NCI-H774 (cell line): ENCODE measurements at regions not wholly inside any gene's neighbourhood (a gene's known extent, or its start where the extent isn't known, plus 50 kb on each side); places are given as distances from the start of the nearest gene placed in this dataset.

Experiments used
- DNase-seq: peaks from one replicate; lab custom pipeline; 2025; lab: John Stamatoyannopoulos, UW

DNA sequence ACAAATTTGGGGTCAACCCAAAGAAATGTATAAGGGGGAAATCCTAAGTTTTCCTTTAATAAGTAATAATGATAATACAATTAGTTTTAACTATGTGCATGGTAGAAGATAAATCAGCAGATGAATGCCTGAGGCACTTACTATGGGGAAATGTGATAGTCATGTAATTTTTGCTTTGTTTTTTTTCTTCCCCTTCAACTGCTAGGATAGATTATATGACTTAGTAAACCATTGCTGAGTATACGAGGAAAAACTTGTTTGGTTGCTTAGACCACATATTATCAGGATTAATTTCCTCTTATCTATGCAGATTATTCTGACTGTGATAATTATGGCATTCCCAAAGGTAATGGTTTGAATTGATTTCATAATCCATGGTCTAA, 181.1 kb downstream of the TGFB2 start:
- DNase-seq: no peak

DNA sequence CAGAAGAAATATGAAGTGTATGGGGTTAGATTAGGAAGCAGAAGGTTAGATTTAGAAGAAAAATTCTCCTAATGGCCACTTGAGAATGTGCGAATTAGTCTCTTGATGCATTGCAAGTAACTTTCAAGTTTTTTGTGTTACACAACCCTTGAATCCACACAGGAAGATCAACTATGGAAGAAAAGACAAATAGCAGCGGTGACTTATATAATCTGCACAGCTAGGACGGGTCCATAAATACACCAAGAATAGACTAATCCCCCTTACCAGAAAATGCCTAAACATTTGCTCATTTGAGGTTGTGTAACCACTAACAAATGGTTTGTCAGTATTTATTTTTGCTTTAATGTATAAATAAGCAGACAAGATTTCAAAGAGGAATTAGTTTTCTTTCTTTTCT, 182.6 kb downstream of the TGFB2 start:
- DNase-seq: no peak

DNA sequence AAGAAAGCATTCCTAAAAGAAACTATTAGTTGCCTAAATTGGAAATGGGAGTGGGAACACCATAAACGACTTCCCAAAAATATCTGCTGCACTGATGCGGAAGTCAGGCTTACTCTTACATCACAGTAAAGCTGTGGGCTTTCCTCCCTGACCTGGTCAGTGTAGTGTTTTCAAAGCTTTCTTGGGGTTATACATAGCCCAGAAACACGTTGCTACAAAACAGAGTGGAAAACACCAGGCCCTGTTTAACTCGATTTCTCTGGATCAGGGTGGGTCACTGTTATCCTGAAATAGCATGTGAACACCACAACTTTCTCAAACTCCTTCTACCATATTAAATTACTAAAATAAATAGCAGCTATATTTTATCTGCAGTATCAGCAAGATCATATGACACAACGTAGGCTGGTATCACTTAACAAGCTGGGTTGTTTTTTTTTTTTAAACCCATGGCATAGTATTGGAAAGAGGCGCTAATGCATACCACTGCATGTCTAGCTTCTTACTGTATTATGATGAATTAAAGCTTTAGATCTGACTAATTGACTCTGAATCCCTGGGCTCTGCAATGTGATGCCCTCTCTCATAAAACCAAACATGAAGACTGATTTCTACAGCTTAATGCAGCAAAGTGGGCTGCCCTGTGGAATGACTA, 184.6 kb downstream of the TGFB2 start:
- no peak for DNase-seq

DNA sequence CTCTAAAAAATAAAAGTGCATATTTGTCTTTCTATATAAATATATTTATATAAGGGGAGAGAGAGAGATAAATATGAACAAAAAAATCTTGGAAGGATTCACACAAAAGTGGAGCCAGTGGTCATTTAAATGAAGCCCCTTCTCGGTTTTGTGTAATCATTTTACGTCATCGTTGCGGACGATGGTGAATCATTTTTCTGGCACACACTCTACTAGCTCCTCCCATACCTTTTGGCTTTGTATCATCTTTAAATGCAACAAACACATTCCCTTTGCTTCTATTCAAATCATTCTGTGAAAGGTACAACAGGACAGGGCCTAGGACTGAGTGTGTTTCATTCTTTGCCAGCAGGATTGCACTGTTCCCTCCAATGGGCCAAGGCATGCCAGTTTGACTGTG, 186.8 kb downstream of the TGFB2 start:
- DNase-seq: no peak

DNA sequence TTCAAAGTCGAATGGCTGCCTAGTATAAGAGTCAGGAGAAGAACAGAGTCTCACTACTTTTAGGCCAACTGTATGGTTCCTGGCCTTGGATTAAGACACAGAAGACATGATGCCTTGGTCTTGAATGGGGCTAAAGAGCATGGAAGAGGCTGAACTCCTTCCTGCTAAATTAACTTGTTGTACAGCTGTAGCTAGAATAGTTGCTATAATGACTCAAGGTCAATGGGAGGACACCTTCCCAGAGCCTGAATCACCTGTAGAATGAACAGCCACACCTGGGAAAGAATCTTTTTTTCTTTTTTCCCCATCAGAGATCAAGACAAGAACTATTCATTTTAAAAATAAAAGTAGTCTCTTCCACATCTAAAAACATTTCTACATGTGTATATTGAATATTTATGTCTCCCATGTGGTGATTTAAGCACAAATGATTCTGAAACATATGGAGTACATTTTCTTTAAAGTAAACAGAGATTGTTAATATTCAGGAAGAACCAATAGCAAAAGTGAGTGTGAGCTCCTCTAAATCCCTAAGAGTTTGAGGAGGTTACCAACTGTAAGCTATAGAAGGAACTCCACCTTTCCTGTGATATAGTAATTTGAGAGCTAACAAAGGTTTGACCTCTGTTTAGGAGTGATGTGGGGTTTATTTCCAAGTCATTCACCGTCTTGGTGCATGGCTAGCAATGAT, 191.3 kb downstream of the TGFB2 start:
- no peak for DNase-seq

DNA sequence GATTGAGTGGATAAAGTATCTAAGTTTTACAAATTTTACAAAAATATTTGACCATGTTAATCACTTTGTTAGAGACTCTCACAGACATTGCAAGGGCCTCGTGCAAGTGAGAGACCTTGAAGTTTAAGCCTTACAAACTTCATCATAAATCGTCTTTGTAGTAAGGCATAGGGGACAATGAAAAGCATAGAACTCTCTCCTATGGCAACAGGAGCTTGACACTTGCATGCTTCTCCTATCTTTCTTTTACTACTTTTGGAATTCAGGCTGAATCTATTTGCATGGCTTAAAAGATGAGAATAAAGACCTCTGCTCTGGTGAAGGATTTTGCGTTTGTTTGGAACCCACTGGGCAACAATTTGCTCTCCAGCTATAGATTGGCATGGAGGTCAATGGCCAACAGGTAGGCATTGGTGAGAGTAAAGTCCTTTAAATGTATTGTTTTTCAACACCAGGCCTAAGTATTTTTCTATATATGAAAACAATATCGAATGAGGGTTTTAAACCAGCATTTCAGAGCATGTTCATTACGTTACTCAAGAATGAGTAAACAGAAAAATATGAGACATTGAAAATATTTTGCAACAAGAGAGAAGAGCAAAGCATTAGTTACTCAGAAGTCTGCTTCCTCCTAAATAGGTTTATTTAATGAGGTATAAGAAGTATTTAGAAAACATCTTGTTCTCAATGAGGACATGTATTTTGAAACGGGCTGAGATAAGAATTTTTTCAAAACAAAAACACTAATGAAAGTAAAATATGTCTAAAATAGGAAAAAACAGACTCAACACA, 192.2 kb downstream of the TGFB2 start:
- no peak for DNase-seq

DNA sequence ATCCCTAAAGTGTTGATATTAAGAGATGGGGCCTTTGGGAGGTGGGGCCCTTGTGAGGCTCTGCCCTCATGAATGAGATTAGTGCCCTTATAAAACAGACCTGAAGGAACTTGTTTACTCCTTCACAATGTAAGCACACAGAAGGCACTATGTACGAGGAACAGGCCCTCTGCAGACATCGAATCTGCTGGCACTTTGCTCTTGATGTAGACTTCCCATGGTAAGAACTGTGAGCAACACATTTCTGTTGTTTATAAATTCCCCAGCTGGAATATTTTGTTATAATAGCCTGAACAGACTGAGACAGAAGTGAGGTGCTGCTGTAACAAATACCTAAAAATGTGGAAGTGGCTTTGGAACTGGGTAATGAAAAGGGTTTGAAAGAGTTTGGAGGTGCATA, 193.2 kb downstream of the TGFB2 start:
- no peak for DNase-seq

DNA sequence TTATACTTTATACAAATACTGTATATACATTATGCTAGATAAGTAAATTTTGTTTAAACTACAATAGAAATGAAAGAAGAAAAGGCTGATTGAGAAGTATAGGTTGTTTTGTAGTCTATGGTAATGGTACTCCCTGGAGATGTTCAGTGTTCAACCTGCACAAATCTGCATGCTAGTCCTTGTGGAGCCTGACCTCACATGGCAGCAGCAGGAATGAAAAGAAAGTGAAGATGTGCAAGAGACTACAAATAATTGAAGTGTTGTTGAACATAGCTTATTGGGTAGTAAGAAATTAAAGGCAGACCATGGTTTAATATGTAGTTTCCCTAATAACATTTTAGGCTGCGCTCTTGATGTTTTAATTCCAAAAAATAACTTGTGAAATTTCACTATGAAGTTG, 201.2 kb downstream of the TGFB2 start:
- DNase-seq: no peak

DNA sequence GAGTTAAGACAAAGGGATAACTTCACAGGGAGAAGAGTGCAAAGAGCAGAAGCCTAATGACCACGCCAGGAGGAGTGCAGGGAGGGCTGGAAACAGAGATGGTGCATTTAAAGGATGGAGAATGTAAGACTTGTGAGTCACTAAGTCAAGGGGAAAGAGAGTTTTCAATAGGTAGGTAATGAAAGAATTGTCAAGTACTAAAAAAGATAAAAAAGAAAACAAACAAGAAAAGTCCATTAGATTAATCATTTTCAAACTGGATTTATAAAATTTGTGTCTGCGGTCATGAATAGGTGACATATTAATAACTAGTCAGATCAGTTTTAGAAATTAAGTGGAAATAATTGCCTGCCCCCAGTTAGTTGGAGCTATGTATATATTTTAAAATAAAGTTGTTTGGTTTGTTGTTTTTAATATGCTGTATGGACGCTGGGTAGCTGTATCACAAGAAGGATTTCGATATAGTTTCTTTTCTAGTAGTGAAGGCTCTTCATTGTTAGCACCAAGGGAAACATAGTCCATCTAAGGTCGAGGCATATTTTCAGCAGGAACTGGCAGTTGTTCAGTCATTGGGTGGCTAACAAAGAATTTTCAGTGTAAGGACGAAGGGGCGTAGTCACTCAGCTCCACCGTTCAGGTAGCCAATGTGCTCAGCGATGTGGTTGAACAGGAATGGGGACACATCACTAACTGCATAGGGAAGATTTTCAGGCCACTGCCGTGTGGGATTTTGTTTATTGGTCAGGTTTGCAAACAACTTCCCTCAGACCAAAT, 203.0 kb downstream of the TGFB2 start:
- no peak for DNase-seq

DNA sequence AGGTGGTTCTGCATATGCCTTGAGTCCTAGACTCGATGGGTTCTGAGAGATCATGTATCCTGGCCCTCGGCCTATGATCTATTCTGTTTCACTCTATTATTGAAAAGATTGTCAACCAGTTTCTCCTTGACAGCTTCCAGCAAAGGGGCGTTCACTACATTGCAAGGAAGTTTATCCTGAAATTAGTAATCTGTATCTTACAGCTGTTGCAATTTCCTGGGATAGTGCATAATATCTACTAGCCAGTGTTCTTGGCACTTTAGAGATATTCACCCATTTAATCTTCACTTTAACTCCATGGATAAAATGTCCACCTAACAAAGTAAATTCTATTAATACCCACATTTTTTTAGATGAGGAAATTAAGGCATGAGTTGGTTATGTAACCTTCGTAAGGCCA, 203.6 kb downstream of the TGFB2 start:
- no peak for DNase-seq

DNA sequence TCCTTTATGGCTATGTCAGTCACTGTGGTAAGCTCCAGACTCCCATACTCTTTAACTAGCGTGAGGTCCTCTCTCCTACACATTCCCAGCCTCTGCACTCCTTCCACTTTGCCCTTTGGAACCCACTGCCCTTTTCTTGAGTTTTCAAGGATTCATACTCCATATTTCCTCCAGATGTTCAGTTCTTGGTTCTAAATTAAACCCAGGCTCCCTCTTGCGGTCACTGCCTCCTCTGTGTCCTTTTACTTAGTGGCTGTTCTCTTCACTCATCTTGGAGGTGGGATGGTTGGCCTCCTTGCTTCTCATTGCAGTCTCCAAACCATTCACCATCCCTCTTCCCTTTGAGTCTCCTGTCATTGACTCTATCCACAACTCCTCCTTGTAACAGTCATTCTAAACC, 208.1 kb downstream of the TGFB2 start:
- DNase-seq: no peak

DNA sequence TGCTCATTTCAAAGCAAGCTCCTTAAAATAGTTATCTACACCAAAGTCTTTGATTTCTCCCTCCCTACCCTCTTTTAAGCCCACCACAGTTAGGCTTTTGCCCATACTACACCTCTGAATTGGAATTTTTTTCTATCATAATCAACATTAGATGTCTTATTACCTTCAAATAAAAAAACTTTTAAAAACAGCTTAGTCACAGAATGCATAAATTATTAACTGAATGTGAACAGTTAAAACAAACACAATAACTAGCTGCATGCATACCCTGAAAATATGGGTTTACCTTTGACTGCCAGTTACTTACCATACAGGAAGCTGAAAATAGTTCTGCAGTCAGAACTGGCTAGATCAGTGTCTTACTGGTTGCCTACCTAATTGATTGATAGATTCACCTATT, 210.9 kb downstream of the TGFB2 start:
- no peak for DNase-seq

DNA sequence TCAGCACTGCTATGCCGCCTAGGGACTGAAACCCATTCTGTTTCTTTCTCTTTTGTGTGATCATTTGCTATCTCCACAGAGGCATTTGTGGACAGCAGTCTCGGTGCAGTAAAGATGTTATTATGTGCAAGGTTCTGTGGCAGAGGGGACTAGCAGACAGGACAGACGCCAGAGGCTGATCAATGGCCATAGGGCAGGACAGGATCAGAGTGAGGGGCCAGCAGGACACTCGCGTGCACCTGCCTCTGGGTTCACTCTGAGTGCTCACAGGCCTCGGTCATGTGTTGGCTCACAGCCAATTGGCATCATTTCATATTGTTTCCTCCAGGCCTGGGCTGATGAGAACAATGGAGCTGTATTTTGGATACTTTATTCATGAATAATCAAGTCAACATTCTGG, 212.6 kb downstream of the TGFB2 start:
- DNase-seq: peak; percentile 82

DNA sequence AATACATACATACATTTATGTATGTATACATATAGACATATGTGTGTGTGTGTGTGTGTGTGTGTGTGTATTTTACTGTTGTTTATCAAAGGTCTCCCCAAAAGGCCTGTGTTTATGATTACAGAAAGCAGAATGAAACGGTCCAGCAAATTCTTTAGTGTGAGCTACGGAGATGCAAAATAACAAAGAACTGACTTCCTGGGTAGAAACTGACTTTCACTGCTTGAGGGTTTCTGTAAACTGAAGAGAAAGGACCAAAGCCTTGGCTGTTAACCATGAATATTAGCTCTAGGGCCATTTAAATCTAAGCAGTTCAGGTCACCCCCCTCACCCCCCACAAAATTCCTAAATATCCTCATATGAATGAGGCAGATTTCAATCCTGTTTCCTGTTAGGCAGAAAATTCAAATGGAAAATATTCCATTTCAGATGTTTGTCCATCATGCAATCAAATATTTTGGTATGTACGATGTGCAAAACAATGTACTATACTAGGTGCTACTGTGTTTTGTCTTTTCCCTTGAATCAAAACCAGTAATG, 213.2 kb downstream of the TGFB2 start:
- DNase-seq: no peak

DNA sequence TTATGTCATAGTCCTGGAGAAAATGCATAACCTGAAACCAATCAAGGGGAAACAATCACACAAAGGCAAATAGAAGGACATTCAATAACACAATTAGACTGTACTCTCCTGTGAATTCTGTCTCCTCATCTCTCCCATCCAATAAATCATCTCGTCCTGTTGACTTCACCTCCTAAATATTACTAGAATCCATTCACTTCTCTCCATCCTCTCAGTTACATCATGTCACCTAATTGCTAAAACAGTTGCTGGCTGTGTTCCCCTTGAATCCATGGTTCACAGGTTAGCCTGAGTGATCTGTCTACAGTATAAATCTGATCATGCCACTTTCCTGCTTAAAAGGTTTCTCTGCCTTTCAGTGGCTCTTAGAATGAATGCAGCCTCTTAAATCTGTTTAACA, 220.2 kb downstream of the TGFB2 start:
- DNase-seq: no peak

DNA sequence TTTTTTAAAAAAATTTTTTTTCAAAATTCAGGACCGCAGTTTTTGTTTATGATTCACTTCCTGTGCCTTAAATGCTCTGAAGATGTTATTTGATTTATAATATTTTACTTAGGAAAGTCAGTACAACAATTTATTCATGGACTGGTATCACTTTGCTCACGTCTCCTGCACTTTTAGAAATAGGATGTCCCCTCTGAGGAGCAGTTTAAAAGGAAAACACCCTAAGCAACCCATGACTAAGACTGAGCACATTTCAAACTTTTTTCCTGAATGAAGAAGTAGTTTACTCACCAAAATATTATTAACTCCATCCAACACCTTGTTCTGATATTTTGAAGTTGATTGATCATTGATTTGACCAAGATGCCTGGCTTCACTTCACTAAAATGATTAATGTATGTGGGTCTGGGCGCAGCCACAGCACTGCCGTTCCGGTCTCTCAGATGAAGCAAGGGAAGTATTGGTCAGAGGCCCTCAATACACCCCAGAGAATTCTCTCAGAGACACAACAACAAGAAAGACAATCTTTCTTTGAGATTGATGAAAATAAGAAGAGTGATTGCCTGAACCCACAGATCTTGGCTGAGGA, 223.9 kb downstream of the TGFB2 start:
- no peak for DNase-seq

DNA sequence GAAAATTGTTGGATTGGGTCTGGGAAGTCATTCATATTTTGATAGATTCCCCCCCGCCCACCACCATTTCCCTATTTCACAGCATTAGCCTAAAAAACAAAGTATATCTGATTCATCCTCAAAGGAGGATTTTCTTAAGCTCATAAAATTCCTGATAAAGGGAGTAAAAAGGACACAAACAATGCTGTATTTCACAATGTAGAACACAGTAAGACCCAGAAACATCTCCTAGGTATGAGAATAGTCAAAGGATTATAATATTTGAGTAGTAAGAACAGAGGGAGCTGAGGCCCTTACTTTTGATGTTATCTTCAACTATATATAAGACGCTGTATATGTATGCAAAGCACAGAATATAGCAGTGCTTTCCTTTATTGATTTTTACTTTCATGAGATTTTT, 225.3 kb downstream of the TGFB2 start:
- DNase-seq: no peak

DNA sequence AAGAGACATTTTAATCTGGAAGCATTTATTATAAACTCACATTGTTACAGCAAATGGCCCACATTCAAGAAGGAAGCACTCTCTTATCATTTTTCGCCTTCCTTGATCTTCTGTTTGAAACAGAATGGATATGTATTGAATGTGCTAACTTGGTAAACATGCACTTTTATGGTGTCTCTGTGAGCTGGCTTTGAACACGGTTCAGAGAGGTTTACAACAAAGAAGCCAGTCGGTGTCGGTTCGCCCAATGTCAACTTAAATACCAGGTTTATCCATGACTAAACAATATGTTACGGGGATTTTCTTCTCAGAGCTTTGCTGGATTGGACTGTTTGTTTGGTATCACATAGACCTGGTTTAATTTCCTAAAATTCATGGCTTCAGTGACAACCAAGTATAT, 226.4 kb downstream of the TGFB2 start:
- DNase-seq: no peak

DNA sequence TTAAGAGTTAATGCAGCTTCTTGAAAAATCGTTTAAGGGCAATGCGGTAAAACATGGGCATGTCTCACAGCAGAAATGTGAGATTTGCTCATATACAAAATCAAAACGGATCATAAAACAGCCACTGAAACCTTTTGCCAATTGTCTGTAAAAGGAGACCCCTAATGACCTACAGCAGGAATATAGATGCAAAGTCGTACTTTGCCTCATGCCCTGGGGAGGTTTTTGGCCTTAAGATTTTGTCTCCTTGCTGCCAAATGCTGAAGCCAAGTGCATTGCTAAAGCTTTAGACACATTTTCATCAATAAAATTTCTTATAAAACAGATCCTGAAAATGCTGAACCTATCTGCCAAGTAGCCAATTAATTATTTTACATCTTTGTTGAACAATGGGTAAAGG, 226.9 kb downstream of the TGFB2 start:
- no peak for DNase-seq

DNA sequence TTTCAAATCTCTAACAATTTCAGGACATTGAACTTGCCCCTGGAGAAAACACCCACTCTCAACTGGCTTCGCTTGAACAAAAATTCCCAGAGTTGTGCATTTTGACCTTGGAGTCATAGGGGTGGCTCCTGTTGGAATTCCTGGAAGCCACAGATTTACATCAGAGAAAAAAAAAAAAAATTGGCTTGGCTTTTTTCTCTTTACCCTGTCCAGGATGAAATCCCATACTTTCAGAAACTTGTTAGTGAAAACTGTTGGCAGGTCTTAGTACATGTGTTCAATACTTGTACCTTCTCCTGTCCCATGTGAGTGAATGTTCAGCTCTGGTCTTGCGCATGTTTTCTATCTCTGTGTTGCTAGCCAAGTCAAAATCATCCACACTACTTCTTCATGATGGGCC, 228.8 kb downstream of the TGFB2 start:
- DNase-seq: no peak

DNA sequence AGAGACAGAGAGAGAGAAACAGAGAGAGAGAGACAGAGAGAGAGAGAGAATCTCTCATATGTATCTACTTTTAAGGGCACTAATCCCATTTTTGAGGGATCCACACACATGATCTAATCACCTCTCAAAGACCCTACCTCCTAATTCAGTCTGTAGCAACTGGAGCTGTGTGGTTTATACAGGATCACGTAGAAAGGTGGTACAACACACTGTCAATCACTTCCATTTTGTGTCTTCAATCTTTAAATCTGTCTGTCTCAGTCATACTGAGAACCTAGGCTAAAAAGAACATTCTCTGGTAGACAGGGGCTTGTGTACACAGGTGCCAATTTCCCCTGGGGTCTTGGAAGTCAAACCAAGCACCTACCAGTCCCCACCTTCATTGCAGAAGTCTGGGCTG, 229.9 kb downstream of the TGFB2 start:
- no peak for DNase-seq

DNA sequence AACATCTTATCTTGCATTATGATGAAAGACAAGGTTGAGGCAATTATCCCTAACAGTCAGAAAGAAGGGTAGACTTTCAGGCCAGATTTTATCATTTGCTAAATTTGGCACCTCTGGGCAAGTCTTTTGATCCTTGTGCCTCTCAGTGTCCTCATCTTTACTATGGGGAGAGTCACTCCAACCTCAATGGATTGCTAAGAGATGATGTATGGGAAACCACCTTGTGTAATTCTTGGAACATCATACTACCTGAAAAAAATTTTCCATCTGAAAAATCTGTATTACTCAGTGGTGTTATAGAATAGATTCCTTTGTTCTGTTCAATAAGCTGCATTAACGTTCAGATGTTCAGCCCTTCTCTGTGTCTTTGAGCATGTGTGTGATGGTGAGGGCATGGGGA, 230.7 kb downstream of the TGFB2 start:
- no peak for DNase-seq
